ENCODE measurements at regions not wholly inside any gene's neighbourhood (a gene's known extent, or its start where the extent isn't known, plus 50 kb on each side); places are given as distances from the start of the nearest gene placed in this dataset.

DNA sequence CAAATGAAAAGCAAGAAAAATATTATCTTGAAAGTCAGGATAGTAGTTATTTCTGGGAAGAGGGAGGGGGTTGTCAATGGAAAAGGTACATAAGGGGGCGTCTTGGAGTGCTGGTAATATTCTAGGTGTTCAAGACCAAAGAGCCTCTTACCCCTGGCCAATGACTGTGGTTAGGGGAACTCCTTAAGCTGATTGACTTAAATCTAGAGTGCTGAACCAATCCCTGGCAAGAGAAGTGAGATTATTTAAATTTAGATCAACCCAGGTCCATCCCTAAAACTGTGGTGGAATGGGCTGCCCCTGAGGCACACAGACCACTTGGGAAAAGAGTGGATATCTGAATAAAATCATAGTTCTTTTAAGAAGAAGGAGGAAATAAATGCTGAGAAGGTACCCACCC, 174.1 kb downstream of the COPRS start:
- ATAC-seq (no peak), DNase-seq (no peak)
- no peaks in the 10 kb centered on the region for H3K36me3 ChIP-seq (ENCODE audit: low read depth)
- H3K4me1 ChIP-seq (ENCODE audit: low read depth), result no peaks in the 10 kb centered on the region
- no peaks in the 10 kb centered on the region for H3K9me3 ChIP-seq
- intact Hi-C loops (cut with DNase I, micrococcal nuclease), result no loop called here
- TF ChIP-seq, protein P1, sequence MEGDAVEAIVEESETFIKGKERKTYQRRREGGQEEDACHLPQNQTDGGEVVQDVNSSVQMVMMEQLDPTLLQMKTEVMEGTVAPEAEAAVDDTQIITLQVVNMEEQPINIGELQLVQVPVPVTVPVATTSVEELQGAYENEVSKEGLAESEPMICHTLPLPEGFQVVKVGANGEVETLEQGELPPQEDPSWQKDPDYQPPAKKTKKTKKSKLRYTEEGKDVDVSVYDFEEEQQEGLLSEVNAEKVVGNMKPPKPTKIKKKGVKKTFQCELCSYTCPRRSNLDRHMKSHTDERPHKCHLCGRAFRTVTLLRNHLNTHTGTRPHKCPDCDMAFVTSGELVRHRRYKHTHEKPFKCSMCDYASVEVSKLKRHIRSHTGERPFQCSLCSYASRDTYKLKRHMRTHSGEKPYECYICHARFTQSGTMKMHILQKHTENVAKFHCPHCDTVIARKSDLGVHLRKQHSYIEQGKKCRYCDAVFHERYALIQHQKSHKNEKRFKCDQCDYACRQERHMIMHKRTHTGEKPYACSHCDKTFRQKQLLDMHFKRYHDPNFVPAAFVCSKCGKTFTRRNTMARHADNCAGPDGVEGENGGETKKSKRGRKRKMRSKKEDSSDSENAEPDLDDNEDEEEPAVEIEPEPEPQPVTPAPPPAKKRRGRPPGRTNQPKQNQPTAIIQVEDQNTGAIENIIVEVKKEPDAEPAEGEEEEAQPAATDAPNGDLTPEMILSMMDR (IDR thresholded peaks at IDR 0.05), result no peak
- H3K4me3 ChIP-seq, result no peak overlapping the region

DNA sequence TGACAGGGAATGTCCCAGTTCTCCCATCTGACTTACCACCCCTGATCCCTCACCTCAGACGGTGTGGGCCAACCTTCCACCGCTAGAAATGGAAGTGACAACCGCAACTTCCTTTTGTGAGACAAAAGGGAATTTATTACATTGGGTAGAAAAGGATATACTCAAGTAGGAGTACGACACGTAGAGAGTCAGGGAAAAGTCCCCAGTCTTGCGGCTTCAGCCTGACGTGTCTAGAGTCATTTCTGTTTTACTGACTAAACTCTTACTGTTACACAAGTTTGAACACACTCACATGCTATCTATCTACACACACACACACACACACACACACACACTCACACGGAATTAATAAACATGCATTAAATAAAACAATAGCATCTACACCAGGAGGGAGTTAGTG, 178.9 kb downstream of the COPRS start:
- Histone ChIP-seq H3K9me3 (no peaks in the 10 kb centered on the region), H3K36me3 (ENCODE audit: low read depth) (no peaks in the 10 kb centered on the region), H3K4me1 (ENCODE audit: low read depth) (no peaks in the 10 kb centered on the region), H3K4me3 (no peak overlapping the region)
- no peak for DNase-seq
- intact Hi-C loops (cut with DNase I, micrococcal nuclease), result no loop called here
- no peak for ATAC-seq
- TF ChIP-seq, protein P1 (IDR thresholded peaks at IDR 0.05), result no peak

DNA sequence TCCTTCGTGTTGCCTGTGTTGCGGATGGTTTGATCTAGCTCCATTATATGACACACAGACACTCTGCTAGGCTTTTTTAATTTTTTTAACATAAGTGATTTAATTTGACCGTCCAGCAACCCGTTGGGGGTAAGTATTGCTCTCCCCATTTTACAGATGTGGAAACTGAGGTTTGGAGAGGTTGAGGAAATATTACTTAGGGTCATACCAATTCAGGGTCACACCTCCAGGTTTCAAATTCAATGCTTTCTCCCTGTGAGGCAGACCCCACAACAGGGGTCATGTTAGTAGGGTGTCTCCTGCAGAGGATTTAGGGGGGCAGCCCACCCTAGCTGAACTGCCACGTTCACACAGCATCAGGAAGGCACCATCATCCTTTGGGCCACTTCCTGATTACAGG, 179.4 kb downstream of the COPRS start:
- no peaks in the 10 kb centered on the region for H3K9me3 ChIP-seq
- H3K4me1 ChIP-seq (ENCODE audit: low read depth), result no peaks in the 10 kb centered on the region
- DNase-seq (no peak), ATAC-seq (no peak)
- no peaks in the 10 kb centered on the region for H3K36me3 ChIP-seq (ENCODE audit: low read depth)
- intact Hi-C loops (cut with DNase I, micrococcal nuclease), result no loop called here
- TF ChIP-seq, protein P1 (IDR thresholded peaks at IDR 0.05), result no peak
- no peak overlapping the region for H3K4me3 ChIP-seq

DNA sequence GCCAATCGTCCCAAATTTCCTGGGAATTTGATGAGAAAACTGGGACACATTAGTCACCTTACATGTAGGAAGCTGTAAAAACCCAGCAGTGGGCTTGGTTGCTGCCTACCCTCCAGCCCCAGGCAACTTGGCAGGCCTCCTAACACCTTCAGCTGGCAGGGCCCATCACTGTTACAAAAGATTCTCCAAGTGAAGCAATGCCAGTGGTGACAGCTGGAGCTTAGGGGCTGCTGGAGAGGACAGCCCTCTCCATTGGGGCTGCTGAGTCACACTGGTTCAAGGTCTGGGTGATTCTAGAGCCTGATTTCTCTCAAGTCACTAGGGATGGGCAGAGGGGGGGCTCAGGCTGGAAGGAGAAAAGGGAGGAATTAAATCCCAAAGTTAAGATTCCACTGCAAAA, 180.6 kb downstream of the COPRS start:
- no peak for ATAC-seq
- DNase-seq, result no peak
- H3K4me1 ChIP-seq (ENCODE audit: low read depth), result no peaks in the 10 kb centered on the region

DNA sequence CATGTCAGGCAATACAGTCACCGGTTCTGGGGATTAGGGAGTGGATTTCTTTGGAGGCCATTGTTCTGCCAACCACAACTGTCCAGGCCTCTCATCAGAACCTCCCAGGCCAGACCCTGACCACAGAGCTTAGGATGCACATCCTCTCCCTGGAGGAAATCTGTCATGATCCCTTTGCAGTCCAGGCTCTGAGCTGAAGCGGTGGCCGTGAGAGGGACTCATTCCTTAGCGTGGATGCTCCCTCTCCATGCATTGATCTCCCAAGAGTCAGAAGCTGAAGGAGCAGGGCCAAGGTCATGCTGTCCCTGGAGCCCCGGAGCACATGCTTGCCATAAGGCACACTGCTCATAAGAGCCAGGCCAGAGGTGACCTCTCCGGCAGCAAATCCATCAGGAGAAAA, 181.4 kb downstream of the COPRS start:
- DNase-seq, result no peak
- no peak for ATAC-seq

More for the DNA sequence above, 180.6 kb downstream of the COPRS start:
- no peaks in the 10 kb centered on the region for H3K9me3 ChIP-seq
- intact Hi-C loops (cut with DNase I, micrococcal nuclease), result no loop called here
- TF ChIP-seq, protein P1 (IDR thresholded peaks at IDR 0.05), result no peak
- H3K36me3 ChIP-seq (ENCODE audit: low read depth), result no peaks in the 10 kb centered on the region
- H3K4me3 ChIP-seq, result no peak overlapping the region

More for the DNA sequence above, 181.4 kb downstream of the COPRS start:
- Histone ChIP-seq H3K4me3 (no peak overlapping the region), H3K36me3 (ENCODE audit: low read depth) (no peaks in the 10 kb centered on the region), H3K9me3 (no peaks in the 10 kb centered on the region), H3K4me1 (ENCODE audit: low read depth) (no peaks in the 10 kb centered on the region)
- intact Hi-C loops (cut with DNase I, micrococcal nuclease), result no loop called here
- TF ChIP-seq, protein P1 (IDR thresholded peaks at IDR 0.05), result no peak

Measured in mucosa of descending colon (tissue), 3 donors.